ENCODE measurements at regions not wholly inside any gene's neighbourhood (a gene's known extent, or its start where the extent isn't known, plus 50 kb on each side); places are given as distances from the start of the nearest gene placed in this dataset.

DNA sequence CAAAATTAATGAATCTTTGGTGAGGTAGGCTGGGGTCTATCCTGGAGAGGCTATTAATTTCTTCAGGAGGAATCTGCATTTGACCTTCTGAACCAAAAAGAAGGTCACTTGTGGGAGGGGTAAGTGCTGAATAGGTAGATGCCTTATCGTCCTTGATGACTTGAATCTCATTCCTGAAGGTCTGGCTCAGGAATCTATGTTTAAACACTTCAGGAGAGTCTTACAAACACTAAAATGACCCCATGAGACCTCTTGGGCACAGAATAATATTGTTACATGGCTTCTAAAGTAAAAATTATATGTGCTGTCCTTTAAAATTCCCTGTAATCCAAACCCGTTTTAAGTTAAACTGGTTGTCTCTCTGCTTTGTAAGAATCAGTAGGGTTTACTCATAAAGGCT lies 55.0 kb upstream of the FGGY start (continued):
- TF ChIP-seq, protein P1, sequence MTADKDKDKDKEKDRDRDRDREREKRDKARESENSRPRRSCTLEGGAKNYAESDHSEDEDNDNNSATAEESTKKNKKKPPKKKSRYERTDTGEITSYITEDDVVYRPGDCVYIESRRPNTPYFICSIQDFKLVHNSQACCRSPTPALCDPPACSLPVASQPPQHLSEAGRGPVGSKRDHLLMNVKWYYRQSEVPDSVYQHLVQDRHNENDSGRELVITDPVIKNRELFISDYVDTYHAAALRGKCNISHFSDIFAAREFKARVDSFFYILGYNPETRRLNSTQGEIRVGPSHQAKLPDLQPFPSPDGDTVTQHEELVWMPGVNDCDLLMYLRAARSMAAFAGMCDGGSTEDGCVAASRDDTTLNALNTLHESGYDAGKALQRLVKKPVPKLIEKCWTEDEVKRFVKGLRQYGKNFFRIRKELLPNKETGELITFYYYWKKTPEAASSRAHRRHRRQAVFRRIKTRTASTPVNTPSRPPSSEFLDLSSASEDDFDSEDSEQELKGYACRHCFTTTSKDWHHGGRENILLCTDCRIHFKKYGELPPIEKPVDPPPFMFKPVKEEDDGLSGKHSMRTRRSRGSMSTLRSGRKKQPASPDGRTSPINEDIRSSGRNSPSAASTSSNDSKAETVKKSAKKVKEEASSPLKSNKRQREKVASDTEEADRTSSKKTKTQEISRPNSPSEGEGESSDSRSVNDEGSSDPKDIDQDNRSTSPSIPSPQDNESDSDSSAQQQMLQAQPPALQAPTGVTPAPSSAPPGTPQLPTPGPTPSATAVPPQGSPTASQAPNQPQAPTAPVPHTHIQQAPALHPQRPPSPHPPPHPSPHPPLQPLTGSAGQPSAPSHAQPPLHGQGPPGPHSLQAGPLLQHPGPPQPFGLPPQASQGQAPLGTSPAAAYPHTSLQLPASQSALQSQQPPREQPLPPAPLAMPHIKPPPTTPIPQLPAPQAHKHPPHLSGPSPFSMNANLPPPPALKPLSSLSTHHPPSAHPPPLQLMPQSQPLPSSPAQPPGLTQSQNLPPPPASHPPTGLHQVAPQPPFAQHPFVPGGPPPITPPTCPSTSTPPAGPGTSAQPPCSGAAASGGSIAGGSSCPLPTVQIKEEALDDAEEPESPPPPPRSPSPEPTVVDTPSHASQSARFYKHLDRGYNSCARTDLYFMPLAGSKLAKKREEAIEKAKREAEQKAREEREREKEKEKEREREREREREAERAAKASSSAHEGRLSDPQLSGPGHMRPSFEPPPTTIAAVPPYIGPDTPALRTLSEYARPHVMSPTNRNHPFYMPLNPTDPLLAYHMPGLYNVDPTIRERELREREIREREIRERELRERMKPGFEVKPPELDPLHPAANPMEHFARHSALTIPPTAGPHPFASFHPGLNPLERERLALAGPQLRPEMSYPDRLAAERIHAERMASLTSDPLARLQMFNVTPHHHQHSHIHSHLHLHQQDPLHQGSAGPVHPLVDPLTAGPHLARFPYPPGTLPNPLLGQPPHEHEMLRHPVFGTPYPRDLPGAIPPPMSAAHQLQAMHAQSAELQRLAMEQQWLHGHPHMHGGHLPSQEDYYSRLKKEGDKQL (CRISPR knock-in tag; IDR thresholded peaks at IDR 0.05; ENCODE audit: borderline replicate concordance), result no peak
- no peak for TF ChIP-seq HMG20B (CRISPR knock-in tag; IDR thresholded peaks at IDR 0.05)

DNA sequence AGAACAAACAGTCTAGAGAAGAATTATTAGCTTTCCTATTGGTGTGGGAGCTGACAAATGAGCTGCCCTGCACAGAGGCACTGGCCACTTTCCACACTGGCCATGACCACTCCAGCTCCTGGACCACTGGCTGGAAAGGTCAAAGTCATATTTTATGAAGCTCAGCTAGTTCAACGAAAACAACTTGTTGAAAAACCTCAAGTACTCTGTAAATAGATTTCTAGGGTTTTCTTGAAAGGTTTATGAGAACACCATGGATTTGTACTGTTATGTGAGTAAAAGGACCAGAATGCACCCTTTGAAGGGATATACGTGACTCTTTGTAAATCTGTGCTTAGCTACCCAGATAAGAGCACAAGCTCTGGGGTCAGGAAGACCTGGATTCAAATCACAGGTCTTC lies 54.5 kb upstream of the FGGY start:
- CTCF ChIA-PET (ENCODE audit: low intra/inter-chr PET ratio), result no interaction called here
- H3K4me1 ChIP-seq (replicated peaks in 1 of 2; ENCODE audit: control insufficient read depth in 2 of 2, insufficient read depth in 2 of 2, low read length in 2 of 2), result no peaks in the 10 kb centered on the region
- no peak overlapping the region for H3K9ac ChIP-seq (ENCODE audit: insufficient read depth in 1 of 2, low read depth in 2 of 2, low read length in 2 of 2)
- intact Hi-C loops (cut with micrococcal nuclease) (no loop called here), in situ Hi-C loops (cut with MboI) (no loop called here)
- ATAC-seq (no peak), DNase-seq (ENCODE audit: extremely low read depth in 1 of 4, low spot score in 3 of 4) (no peak), FAIRE-seq (no peak)
- no peaks in the 10 kb centered on the region for H3K27me3 ChIP-seq (ENCODE audit: control insufficient read depth in 2 of 2, insufficient read depth in 2 of 2, low read length in 2 of 2)
- no TSS peak for BruUV-seq (replicated peaks)
- H3K36me3 ChIP-seq (ENCODE audit: control insufficient read depth, insufficient read depth, low read length), result no peaks in the 10 kb centered on the region
- H3K27ac ChIP-seq (ENCODE audit: extremely low read depth, low read depth, low read length), result no peak overlapping the region
- H3K9me3 ChIP-seq (replicated peaks; ENCODE audit: control insufficient read depth, insufficient read depth, low read depth, low read length), result no peaks in the 10 kb centered on the region
- H3K4me3 ChIP-seq, result no peak overlapping the region
- WGBS (ENCODE audit: insufficient coverage, low coverage, missing lambda C conversion rate), result 0% methylated on average over 2 of the region's 2 CpGs
- no peaks in the 10 kb centered on the region for H3K79me2 ChIP-seq (ENCODE audit: control insufficient read depth, insufficient read depth, low read length)
- TF ChIP-seq ZFP36 (IDR thresholded peaks at IDR 0.05; ENCODE audit: low read depth, low read length, partially characterized antibody), result no peak
- TF ChIP-seq TAF7 (tag; IDR thresholded peaks at IDR 0.05), result no peak
- TF ChIP-seq CCNT2 (IDR thresholded peaks at IDR 0.05; ENCODE audit: borderline replicate concordance, extremely low read depth, insufficient read length, low read depth, low read length), result no peak
- no peak for TF ChIP-seq DACH1 (IDR thresholded peaks at IDR 0.05; ENCODE audit: partially characterized antibody)
- TF ChIP-seq CHCHD3 (CRISPR knock-in tag; IDR thresholded peaks at IDR 0.05), result no peak
- TF ChIP-seq ZNF133 (CRISPR knock-in tag; IDR thresholded peaks at IDR 0.05), result no peak
- TF ChIP-seq, protein P2, sequence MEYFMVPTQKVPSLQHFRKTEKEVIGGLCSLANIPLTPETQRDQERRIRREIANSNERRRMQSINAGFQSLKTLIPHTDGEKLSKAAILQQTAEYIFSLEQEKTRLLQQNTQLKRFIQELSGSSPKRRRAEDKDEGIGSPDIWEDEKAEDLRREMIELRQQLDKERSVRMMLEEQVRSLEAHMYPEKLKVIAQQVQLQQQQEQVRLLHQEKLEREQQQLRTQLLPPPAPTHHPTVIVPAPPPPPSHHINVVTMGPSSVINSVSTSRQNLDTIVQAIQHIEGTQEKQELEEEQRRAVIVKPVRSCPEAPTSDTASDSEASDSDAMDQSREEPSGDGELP (CRISPR knock-in tag; IDR thresholded peaks at IDR 0.05; ENCODE audit: borderline replicate concordance), result no peak
- TF ChIP-seq TEAD4 (IDR thresholded peaks at IDR 0.05; ENCODE audit: low read length), result no peak
- TF ChIP-seq TEAD4 (CRISPR knock-in tag; IDR thresholded peaks at IDR 0.05; ENCODE audit: borderline replicate concordance), result no peak
- no peak for TF ChIP-seq CBX1 (IDR thresholded peaks at IDR 0.05; ENCODE audit: low read depth)
- TF ChIP-seq STAG1 (CRISPR knock-in tag; IDR thresholded peaks at IDR 0.05; ENCODE audit: borderline replicate concordance), result no peak
- no peaks in the 10 kb centered on the region for H3K9me1 ChIP-seq (ENCODE audit: control insufficient read depth, insufficient read depth, low read length)
- no peak overlapping the region for H2AFZ ChIP-seq (ENCODE audit: low read depth, low read length)
- H3K4me2 ChIP-seq (ENCODE audit: insufficient read depth, low read length), result no peak overlapping the region
- H4K20me1 ChIP-seq (replicated peaks; ENCODE audit: control insufficient read depth, insufficient read depth, low read length), result no peaks in the 10 kb centered on the region
- POLR2A ChIA-PET, result no interaction called here
